Epithelial cell of proximal tubule (primary cell): ENCODE measurements at regions not wholly inside any gene's neighbourhood (a gene's known extent, or its start where the extent isn't known, plus 50 kb on each side); places are given as distances from the start of the nearest gene placed in this dataset.

Experiments used
- DNase-seq: peaks from one replicate; pipeline ENCODE4 v3.0.0-alpha.2; 2011; ENCODE audit warnings: low read depth
- H3K4me3 ChIP-seq: 2 replicates; pipeline ENCODE4 v1.5.1; 2011; ENCODE audit warnings: low read depth, mild to moderate bottlenecking, low read length
- TF ChIP-seq, protein P1 (sequence below): conservative IDR thresholded peaks from 2 replicates; pipeline ENCODE4 v1.5.1; 2012; ENCODE audit warnings: low read depth, mild to moderate bottlenecking, low read length

DNA sequence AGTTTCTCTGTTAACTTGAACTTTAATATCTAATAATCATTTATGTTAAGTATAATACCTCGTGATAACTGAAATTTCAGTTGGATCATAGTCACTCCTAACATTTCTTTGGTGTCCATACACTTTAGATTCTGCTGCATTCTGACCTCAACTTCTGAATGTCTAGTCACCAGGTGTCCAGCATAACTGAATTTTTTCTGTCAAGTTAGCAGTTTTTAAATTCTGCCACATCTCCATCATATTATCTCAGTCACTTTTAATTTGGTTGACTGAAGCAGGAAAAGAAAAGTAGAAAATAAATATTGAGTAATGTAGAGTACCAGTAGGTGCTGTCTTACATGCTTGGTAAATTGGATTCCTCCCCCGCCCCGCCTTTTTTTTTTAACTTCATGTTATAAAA is 128.6 kb downstream of the TANC2 start:
- no peak for DNase-seq
- no peak overlapping the region for H3K4me3 ChIP-seq
- TF ChIP-seq, protein P1, sequence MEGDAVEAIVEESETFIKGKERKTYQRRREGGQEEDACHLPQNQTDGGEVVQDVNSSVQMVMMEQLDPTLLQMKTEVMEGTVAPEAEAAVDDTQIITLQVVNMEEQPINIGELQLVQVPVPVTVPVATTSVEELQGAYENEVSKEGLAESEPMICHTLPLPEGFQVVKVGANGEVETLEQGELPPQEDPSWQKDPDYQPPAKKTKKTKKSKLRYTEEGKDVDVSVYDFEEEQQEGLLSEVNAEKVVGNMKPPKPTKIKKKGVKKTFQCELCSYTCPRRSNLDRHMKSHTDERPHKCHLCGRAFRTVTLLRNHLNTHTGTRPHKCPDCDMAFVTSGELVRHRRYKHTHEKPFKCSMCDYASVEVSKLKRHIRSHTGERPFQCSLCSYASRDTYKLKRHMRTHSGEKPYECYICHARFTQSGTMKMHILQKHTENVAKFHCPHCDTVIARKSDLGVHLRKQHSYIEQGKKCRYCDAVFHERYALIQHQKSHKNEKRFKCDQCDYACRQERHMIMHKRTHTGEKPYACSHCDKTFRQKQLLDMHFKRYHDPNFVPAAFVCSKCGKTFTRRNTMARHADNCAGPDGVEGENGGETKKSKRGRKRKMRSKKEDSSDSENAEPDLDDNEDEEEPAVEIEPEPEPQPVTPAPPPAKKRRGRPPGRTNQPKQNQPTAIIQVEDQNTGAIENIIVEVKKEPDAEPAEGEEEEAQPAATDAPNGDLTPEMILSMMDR, result no peak

DNA sequence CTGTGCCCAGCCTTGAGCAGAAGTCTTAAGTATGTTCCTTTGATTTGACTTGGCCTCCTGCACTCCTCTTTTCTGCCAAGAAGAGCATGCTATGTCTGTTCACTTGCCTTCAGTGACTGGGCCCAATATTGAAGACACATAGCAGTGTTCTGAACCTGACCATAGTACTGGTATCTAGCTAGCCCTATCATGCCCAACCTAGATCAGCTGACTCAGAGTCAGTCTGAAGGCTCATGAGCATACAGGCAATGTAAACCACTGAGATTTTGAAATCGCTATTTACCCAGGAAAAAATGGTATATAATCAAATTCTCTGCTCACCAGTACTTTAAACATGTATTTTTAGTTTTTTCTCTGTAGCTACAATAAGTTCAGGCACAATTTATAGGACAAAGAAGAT is 129.4 kb downstream of the TANC2 start:
- H3K4me3 ChIP-seq, result no peak overlapping the region
- TF ChIP-seq, protein P1, result no peak
- DNase-seq, result no peak

DNA sequence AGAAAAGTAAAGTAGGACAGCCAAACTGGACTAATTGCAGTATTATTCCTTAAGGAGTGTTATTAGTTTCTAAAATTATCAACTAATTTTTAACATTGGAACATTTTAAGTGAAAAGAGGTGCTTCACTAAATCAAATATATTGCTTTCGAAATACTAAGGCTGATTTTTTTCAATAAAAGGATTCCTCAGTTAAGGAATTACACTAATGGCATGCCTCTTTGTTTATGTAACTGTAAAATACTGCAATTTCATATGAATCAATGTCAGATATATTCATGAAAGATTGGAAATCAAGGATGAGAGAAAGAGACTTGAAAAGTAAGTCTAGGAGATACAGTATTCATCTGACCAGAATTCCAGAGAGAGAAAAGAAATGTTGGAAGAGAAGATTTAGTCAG is 129.8 kb downstream of the TANC2 start:
- TF ChIP-seq, protein P1, result no peak
- H3K4me3 ChIP-seq, result no peak overlapping the region
- no peak for DNase-seq

DNA sequence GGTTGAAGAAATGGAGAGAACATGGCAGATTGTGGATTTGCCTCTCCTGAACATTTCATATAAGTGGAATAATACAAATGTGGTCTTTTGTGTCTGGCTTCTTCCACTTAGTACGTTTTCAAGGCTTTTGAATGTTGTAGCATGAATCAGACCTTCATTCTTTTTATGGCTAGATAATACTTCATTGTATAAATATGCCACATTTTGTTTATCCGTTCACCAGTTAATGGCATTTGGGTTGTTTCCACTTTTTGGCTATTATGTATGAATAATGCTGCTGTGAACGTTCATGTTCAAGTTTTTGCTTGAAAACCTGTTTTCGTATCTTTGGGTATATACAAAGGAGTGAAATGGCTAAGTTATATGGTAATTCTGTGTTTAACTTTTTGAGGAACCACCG is 130.4 kb downstream of the TANC2 start:
- no peak for DNase-seq

DNA sequence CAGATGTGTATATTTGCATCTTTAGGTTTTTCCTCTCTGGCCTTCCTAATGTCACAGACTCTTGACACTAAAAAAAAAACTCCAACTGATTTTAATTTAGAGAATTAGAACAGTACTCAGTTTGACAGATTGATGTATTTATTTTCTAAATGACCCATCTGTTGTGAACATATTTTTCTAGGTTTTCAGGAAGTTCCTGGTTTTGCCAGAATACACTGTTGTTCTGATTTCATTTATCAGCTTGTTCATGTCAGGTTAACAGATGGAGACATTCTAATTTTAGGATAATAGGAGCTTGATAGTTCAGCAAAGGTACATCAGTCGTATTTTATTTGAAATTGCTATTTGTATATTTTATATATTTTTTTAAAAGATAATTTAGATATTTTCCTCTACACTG is 133.4 kb downstream of the TANC2 start:
- no peak for DNase-seq
- H3K4me3 ChIP-seq, result no peak overlapping the region
- TF ChIP-seq, protein P1, result no peak

More for the DNA sequence above, 130.4 kb downstream of the TANC2 start:
- TF ChIP-seq, protein P1, result no peak
- no peak overlapping the region for H3K4me3 ChIP-seq

DNA sequence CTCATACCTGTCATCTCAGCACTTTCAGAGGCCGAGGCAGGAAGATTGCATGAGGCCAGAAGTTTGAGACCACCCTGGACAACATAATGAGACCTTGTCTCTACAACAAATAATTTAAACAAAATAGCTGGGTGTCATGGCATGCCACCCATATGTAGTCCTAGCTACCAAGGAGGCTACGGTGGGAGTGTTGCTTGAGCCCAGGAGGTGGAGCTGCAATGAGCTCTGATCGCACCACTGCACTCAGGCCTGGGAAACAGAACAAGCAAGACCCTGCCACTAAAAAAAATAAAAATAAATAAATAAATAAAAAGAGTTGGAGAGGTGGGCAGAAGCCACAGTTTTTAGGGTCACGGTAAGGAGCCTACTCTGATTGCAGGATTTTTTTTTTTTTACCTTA is 136.0 kb downstream of the TANC2 start:
- H3K4me3 ChIP-seq, result no peak overlapping the region
- TF ChIP-seq, protein P1, result no peak
- DNase-seq, result no peak

DNA sequence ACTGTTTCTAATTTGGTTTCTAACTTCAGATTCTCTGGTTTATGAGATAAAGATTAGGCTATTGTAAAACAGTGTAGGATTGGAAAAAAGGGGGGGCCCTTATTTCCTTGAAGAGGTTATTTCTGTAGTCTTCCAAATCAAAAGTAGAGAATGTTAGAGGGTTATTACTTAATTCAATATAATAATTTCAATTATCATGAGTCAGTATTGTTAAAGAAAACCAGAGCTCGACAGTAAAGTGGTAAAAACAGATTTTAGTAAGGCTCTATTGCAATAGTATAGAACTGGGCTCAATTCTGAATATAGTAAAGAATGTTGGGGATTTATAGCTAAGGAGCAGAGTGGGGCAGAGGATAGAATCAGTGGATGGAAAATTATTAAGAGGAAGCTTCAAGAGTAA is 140.0 kb downstream of the TANC2 start:
- TF ChIP-seq, protein P1, result no peak
- DNase-seq, result no peak
- no peak overlapping the region for H3K4me3 ChIP-seq
